Fibroblast of skin of abdomen (primary cell): ENCODE measurements at regions not wholly inside any gene's neighbourhood (a gene's known extent, or its start where the extent isn't known, plus 50 kb on each side); places are given as distances from the start of the nearest gene placed in this dataset.
A peak's percentile ranks its signal among the peaks of the same experiment; 100 is the strongest.
"Not testable (repeated sequence)": the region's sequence is repeated elsewhere in the genome, so short reads cannot be mapped to it uniquely, and the experiment has no call there.

Experiments used
- DNase-seq: peaks from one replicate; pipeline ENCODE4 v3.0.0-alpha.2; 2013

- not testable (repeated sequence) for DNase-seq
Observed at GRCh38 chr18:4527826-4528225, 72.7 kb upstream of the DLGAP1 start.

GRCh38 chr18:4524096-4524495 lies 69.0 kb upstream of the DLGAP1 start:
- no peak for DNase-seq

- no peak for DNase-seq
Observed at GRCh38 chr18:4511166-4511565, 56.1 kb upstream of the DLGAP1 start.

GRCh38 chr18:4510711-4511110 lies 55.6 kb upstream of the DLGAP1 start:
- DNase-seq = peak; percentile 4

GRCh38 chr18:4510160-4510559 lies 55.1 kb upstream of the DLGAP1 start:
- DNase-seq = no peak
